ENCODE measurements at regions not wholly inside any gene's neighbourhood (a gene's known extent, or its start where the extent isn't known, plus 50 kb on each side); places are given as distances from the start of the nearest gene placed in this dataset.

GRCh38 chr6:169165561-169166300 is 87.9 kb downstream of the THBS2 start:
- no peak for DNase-seq (ENCODE audit: low spot score)

GRCh38 chr6:169164986-169165385 is 88.7 kb downstream of the THBS2 start:
- no peak for DNase-seq (ENCODE audit: low spot score)

GRCh38 chr6:169164451-169164850 is 89.2 kb downstream of the THBS2 start:
- no peak for DNase-seq (ENCODE audit: low spot score)

GRCh38 chr6:169163411-169163901 is 90.2 kb downstream of the THBS2 start:
- DNase-seq (ENCODE audit: low spot score): no peak

GRCh38 chr6:169162752-169163407 is 90.8 kb downstream of the THBS2 start:
- DNase-seq (ENCODE audit: low spot score): peak; percentile 98

DNA sequence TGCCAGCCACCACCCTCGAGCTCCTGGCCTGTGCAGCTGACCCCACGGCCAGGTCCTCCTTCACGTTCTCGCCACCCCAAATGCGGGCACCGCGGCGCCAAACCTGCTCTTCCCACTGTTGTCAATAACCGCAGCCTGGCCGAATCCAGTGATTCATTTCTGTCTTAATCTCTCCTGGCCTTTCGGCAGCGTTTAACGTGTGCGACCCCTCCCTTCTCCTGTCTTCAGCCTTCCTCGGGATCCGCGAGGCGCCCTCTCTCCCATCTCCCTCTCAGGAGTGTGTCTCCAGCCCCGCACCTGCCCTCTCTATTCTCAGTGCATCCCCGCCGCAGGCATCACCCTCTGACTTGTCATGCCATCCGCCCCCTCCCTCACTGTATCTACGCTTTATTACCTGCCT is 91.4 kb downstream of the THBS2 start:
- no peak for DNase-seq (ENCODE audit: low spot score)

GRCh38 chr6:169161572-169162167 is 92.0 kb downstream of the THBS2 start:
- no peak for DNase-seq (ENCODE audit: low spot score)

DNA sequence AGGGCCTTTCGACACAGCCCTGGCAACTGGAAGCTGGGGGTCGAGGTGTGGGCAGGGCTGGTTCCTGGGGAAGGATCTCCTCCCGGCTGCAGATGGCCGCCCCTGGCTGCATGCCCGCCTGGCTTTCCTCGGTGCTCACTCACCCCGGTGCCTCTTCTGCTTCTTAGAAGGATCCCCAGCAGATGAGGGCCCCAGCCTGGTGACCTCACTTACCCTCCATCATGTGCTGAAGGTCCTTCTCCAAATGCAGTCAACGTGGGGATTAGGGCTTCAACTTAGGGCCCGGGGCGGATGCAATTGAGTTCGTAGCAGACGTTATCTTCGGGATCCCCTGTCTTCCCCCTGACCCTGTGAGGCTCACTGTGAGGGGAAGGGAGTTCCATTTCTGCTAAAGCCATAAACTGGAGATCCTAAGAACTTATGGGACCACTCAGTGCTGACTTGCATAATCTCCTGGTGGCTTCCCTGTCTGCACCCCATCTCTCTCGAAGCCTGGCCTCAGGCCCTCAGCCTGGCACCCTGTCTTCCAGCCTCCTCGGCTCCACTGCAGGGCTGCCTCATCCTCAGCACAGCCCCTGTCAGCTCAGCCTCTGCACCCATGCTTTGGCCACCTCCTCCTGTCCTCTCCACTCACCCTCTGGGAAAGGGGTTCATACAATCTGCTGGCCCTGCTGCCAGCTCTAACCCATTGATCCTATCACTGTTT is 92.6 kb downstream of the THBS2 start:
- no peak for DNase-seq (ENCODE audit: low spot score)

- no peak for DNase-seq (ENCODE audit: low spot score)
Observed at GRCh38 chr6:169160091-169160854, 93.4 kb downstream of the THBS2 start.

DNA sequence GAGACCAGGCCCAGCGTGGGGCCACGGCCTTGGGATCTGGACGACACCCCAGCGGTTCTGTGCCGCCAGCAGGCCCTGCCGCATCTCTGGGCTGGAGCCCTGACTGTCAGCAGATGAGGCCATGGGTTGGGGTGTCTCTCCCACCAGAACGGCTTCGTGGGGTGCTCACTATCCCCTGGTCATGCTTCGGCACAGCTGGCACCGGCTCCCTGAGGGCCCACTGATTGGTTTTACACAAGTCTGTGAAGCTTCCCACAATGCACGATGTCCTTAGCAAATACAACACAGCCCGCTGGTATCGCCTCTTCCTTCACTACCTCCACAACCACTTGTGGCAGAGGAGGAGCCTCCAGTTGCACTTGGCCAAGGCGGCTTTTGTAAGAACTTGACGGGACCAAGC is 94.3 kb downstream of the THBS2 start:
- DNase-seq (ENCODE audit: low spot score): no peak

GRCh38 chr6:169158691-169159090 is 95.0 kb downstream of the THBS2 start:
- DNase-seq (ENCODE audit: low spot score): no peak

DNA sequence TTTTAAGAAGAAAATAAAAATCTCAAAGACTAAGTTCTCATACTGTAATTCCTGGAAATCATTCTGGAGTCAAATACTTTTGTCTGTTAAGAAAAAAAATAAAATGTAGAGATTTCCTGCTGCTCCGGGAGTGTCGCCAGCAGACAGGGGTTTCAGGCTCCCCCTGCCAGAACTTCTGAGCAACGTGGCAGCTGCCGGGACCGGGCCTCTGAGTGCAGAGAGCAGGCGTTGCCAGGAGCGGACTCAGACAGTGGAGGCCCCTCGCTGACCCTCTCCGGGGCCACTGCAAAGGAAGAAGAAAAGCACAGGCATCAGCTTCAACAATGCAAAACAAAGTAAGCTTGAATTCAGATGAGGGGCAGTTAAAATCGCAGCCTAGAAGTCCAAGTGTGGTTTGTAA is 95.5 kb downstream of the THBS2 start:
- peak; percentile 60 for DNase-seq (ENCODE audit: low spot score)

GRCh38 chr6:169157197-169158148 is 96.2 kb downstream of the THBS2 start:
- no peak for DNase-seq (ENCODE audit: low spot score)

GRCh38 chr6:169156793-169157147 is 96.9 kb downstream of the THBS2 start:
- DNase-seq (ENCODE audit: low spot score): no peak

- no peak for DNase-seq (ENCODE audit: low spot score)
Observed at GRCh38 chr6:169156108-169156792, 97.4 kb downstream of the THBS2 start.

DNA sequence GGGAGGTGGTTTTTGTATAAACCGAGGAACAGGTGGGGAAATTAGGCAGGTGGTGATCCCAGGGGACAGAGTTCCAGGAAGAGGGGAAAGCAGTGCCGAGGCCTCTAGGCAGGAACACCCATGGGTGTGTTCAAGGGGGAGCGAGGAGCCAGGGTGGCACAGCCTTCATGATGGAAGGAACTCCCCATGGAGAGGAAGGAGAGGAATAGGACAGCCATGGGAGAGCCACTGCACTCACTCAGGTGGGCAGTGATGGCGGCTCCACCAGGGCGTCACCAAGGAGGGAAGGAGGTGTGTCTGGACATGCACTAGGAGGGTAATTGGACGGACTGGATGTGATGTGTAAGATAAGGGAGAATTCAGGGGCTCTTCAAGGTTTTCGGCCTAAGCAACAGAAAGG is 98.2 kb downstream of the THBS2 start:
- DNase-seq (ENCODE audit: low spot score): no peak

GRCh38 chr6:169153401-169153800 is 100.2 kb downstream of the THBS2 start:
- DNase-seq (ENCODE audit: low spot score): no peak

GRCh38 chr6:169146521-169146920 is 107.1 kb downstream of the THBS2 start:
- DNase-seq (ENCODE audit: low spot score): no peak

GRCh38 chr6:169145991-169146501 is 107.6 kb downstream of the THBS2 start:
- no peak for DNase-seq (ENCODE audit: low spot score)

DNA sequence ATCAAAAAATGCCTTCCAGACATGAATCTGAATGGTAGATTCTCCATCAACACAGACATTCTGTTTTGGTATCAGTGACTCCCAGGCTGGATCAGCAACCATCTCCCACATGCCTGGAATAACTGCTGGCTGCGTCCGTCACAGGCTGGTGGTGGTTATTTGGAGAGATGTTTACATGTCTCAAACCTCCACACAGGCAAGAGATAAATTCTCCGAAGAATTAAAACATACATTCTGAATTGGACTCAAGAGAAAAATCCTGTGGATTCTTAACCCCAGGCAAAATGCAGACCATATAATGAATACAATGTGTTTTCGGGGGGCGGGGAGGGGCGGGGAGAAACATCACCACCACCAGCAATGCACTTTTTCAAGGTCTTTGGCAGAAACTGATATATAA is 108.2 kb downstream of the THBS2 start:
- DNase-seq (ENCODE audit: low spot score): peak; percentile 41

All from hepatic stellate cell (primary cell).